ENCODE measurements at regions not wholly inside any gene's neighbourhood (a gene's known extent, or its start where the extent isn't known, plus 50 kb on each side); places are given as distances from the start of the nearest gene placed in this dataset.
"Not testable (repeated sequence)": the region's sequence is repeated elsewhere in the genome, so short reads cannot be mapped to it uniquely, and the experiment has no call there.

DNA sequence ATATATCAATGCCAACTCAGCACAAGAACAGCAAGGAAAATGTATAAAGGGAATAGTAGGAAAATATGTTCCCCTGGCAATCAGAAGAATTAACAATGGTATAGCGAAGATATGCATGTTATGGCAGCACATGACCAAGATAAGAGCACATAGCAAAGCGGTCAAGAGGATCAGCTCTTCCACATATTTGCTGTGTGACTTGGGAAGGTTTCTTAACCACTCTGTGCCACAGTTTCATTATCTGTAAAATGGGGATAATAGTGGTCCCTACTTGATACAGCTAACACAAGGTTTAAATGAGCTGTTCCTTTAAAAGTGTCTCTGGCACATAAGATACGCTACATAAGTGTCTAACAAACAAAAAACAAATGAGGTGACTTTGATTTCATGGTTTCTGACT lies 77.9 kb upstream of the PIP5K1B start:
- no peaks in the 10 kb centered on the region; the same call in 1 of the 2 replicates for H3K4me1 ChIP-seq
- no peak for DNase-seq (ENCODE audit: low spot score in 2 of 2)
- in situ Hi-C loops (cut with MboI; ENCODE audit: low sequenced_read_pairs): no loop called here
- H3K27me3 ChIP-seq (ENCODE audit: low read depth): peaks cover 3% of the 10 kb centered on the region; the same call in 1 of the 2 replicates
- H3K9me3 ChIP-seq: no peaks in the 10 kb centered on the region
- no peak overlapping the region for H3K4me3 ChIP-seq
- H3K36me3 ChIP-seq (replicated peaks): no peaks in the 10 kb centered on the region

DNA sequence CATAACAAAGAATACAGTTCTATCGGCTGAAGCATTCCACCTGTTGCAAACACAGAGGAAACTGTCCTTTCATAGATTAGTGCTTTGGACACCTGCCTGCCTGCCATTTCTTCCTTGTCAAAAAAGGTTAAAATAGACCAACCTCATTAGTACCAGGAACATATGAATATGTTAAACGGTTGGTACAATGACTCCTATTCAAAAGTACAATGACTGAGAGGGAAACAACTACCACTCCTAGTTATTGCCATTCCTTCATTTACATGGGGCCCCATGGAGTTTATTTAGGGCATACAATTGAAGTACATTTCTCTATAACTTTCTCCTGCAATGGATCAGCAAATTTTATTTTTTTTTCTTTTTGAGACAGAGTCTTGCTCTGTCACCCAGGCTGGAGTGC lies 77.4 kb upstream of the PIP5K1B start:
- Histone ChIP-seq H3K4me1 (no peaks in the 10 kb centered on the region; the same call in 1 of the 2 replicates), H3K4me3 (no peak overlapping the region), H3K9me3 (no peaks in the 10 kb centered on the region), H3K36me3 (replicated peaks) (no peaks in the 10 kb centered on the region), H3K27me3 (ENCODE audit: low read depth) (peaks cover 3% of the 10 kb centered on the region; the same call in 1 of the 2 replicates)
- DNase-seq (ENCODE audit: low spot score in 2 of 2): peak in 1 of 2 experiments; percentile 18
- in situ Hi-C loops (cut with MboI; ENCODE audit: low sequenced_read_pairs): no loop called here

DNA sequence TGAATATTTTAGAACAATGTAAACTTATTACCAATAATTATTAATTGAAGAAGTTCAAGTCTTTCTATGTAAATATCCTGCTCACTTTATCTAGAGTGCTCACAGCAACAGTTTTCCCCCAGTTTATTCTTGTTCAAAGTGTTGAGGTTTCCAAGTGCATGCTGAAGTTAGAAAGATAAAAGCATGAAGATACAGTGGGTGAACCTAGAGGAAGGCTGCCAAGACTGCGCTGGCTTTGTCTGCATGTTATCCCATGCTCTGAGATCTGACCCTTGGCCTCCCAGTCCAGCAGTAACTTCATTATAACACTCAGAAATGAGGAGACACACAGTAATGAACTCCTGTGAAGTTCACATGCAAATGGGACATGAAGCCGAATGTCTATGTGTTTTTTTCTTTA lies 76.0 kb upstream of the PIP5K1B start:
- H3K36me3 ChIP-seq (replicated peaks): no peaks in the 10 kb centered on the region
- H3K4me3 ChIP-seq: no peak overlapping the region
- in situ Hi-C loops (cut with MboI; ENCODE audit: low sequenced_read_pairs): no loop called here
- H3K4me1 ChIP-seq: no peaks in the 10 kb centered on the region; the same call in 1 of the 2 replicates
- H3K9me3 ChIP-seq: no peaks in the 10 kb centered on the region
- DNase-seq (ENCODE audit: low spot score in 2 of 2): no peak
- peaks cover 3% of the 10 kb centered on the region; the same call in 1 of the 2 replicates for H3K27me3 ChIP-seq (ENCODE audit: low read depth)

DNA sequence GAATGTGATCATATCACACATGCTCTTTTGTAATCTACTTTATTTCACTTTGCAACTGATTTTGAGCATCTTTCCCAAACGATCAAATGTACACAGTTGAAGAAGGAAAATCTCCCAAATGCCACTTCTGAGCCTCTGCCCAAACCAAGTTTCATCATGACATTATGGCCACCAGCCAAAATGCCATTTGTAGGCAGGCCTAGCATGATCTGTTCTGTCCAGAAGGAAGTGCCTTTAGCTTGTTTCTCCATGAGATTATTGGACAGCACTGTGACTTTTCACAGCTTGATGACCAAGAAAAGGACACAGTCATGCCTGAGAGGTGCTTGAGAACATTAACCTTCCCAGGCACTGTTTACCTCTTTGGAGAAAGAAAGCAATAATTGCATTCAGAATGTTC lies 73.2 kb upstream of the PIP5K1B start:
- in situ Hi-C loops (cut with MboI; ENCODE audit: low sequenced_read_pairs): no loop called here
- Histone ChIP-seq H3K36me3 (replicated peaks) (no peaks in the 10 kb centered on the region), H3K4me3 (no peak overlapping the region), H3K27me3 (ENCODE audit: low read depth) (0 out of 2 replicates have a peak, but pooled peaks cover 3% of the 10 kb centered on the region), H3K9me3 (no peaks in the 10 kb centered on the region), H3K4me1 (no peaks in the 10 kb centered on the region; the same call in 1 of the 2 replicates)
- no peak for DNase-seq (ENCODE audit: low spot score in 2 of 2)

DNA sequence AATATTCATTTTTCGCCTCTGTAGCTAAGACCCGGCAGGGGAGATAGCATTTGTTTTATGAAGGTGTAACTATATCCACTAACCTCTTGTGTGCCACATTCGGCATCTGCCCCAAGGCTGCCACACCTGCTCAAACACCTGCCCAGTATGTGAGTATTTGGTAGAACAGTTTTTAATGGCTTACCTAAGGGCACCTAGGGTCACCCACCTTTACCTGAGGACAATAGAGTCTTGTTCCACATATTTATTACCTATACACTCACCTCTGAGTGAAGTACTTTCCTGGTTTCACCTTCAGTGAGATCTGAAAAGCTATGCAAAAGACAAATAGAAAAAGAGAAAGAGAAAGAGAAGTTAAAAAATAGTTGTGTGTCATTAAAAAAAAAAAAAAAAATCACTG lies 68.0 kb upstream of the PIP5K1B start:
- no peaks in the 10 kb centered on the region for H3K9me3 ChIP-seq
- H3K36me3 ChIP-seq (replicated peaks): no peaks in the 10 kb centered on the region
- H3K27me3 ChIP-seq (ENCODE audit: low read depth): 0 out of 2 replicates have a peak, but pooled peaks cover 2% of the 10 kb centered on the region
- H3K4me1 ChIP-seq: no peaks in the 10 kb centered on the region
- no peak for DNase-seq (ENCODE audit: low spot score in 2 of 2)
- in situ Hi-C loops (cut with MboI; ENCODE audit: low sequenced_read_pairs): no loop called here
- no peak overlapping the region for H3K4me3 ChIP-seq

DNA sequence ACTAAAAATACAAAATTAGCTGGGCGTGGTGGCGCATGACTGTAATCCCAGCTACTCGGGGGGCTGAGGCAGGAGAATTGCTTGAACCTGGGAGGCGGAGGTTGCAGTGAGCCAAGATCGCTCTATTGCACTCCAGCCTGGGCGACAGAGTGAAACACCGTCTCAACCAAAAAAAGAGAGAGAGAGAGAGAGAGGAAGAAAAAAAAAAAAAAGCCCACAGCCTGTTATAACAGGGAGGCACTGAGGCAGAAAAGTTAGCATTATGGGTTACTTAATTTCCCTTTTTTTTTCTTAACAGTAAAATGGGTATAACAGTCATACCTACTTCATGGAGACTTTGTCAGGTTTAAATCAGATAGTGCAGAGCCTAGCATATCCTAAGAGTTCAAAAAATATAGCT lies 65.8 kb upstream of the PIP5K1B start:
- DNase-seq (ENCODE audit: low spot score in 2 of 2); H3K4me3 ChIP-seq; H3K9me3 ChIP-seq; H3K27me3 ChIP-seq (ENCODE audit: low read depth); H3K4me1 ChIP-seq; in situ Hi-C loops (cut with MboI; ENCODE audit: low sequenced_read_pairs); H3K36me3 ChIP-seq (replicated peaks): not testable (repeated sequence)

DNA sequence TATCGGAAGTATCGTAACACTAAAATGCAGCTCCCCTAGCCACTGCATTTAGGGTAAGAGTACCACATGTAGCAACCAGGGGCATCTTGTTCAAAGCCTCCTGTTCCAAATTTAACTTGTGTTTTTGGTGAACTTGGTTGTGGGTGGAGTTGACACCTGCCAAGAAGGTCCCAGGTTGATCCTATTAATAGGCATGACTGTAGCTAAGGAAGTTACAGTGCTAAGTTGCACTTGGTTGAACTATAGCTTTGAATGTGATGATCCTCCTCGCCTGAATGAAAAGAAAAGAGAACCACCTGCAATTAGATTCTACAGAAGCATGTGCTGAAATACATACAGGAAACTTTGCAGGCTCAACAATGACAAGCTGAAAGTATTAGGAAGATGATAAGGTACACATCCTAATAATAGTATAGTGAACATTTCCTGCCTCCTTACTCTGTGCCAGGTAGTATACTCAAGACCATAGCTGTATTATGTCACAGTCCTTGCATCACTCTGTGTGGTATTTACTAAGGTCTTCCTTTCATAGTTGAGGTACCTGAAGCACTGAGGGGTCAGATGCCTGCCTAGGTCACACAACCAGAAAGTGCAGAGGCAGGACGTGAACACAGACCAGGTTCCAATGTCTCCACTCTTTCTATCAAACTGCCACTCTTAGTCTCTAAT lies 64.5 kb upstream of the PIP5K1B start:
- no peaks in the 10 kb centered on the region for H3K36me3 ChIP-seq (replicated peaks)
- H3K4me3 ChIP-seq: no peak overlapping the region
- H3K9me3 ChIP-seq: no peaks in the 10 kb centered on the region
- in situ Hi-C loops (cut with MboI; ENCODE audit: low sequenced_read_pairs): no loop called here
- no peak for DNase-seq (ENCODE audit: low spot score in 2 of 2)
- no peaks in the 10 kb centered on the region for H3K4me1 ChIP-seq
- 0 out of 2 replicates have a peak, but pooled peaks cover 2% of the 10 kb centered on the region for H3K27me3 ChIP-seq (ENCODE audit: low read depth)

DNA sequence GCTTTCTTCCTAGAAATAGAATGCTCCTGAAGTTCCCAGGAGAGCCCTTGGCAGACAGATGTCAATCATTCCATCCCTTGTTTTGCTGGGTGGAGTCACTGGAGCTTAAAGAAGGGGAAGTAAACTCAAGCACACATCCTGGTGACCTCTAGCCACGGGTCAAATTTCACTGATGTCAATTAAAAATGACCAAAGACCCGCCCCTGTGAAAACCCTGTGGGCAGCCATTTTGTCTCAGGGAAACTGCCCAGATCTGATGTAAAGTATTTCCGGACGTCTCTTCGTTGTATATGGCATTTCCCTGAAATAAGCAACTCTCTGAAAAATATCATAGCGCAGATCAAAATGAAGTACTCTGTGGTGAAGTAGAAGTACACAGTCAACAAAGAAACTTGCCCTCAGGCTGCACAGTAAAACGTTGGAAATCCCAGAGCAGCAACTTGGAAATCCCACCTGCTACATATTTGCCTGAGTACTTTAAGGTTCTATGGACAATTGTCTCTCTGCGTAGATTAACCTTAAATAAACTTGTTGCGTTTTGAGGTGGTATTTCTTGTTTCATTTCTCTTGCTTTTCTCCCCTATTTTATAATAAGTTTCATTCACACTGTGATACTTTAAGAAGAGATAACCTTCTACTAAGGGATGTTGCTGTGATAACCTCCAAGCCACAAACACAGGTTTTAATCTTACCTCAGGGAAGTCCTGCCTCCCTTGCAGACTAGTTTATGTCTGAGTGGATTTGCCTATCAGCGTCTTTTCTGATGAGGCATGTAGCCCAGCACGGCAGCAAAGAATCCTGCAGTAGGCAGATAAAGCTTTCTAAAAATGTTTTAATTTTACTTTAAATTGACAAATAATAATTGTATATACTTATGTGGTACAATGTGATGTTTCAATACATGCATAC lies 60.9 kb upstream of the PIP5K1B start:
- H3K36me3 ChIP-seq (replicated peaks): no peaks in the 10 kb centered on the region
- no peak for DNase-seq (ENCODE audit: low spot score in 2 of 2)
- H3K9me3 ChIP-seq: no peaks in the 10 kb centered on the region
- H3K4me1 ChIP-seq: no peaks in the 10 kb centered on the region
- H3K27me3 ChIP-seq (ENCODE audit: low read depth): no peaks in the 10 kb centered on the region
- in situ Hi-C loops (cut with MboI; ENCODE audit: low sequenced_read_pairs): no loop called here
- no peak overlapping the region for H3K4me3 ChIP-seq

DNA sequence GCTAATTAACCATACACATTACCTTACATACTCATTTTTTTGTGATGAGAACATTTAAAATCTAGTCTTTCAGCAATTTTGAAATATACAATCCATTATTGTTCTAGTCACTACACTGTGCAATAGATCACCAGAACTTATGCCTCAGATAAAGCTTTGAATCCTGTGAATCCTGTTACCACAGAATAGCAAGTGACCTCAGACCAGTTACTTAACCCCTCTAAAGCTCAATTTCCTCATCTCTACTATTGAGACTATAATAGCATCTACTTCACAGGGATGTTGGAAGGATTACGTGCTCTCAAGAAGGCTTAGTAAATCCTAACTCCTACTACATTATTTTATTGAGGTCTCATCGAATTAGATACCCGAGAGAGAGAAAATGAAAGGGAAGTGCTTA lies 60.2 kb upstream of the PIP5K1B start:
- no peak overlapping the region for H3K4me3 ChIP-seq
- no peak for DNase-seq (ENCODE audit: low spot score in 2 of 2)

DNA sequence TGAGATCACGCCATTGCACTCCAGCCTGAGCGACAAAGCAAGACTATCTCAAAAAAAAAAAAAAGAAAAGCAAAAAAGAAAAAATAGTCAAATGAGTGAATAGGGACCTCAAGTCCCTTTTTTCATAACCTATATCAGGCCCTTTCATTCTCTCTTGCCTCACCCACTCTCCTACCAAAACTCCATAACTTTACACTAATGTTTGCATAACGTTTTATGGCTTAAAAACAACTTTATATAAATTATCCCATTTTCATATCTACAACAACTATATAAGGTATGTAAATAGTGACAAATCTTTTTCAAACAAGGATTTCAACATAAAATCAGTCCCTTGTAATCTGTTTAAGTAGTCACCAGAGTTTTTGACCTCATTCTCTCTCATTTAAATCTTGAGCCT lies 56.9 kb upstream of the PIP5K1B start:
- DNase-seq (ENCODE audit: low spot score in 2 of 2): no peak
- in situ Hi-C loops (cut with MboI; ENCODE audit: low sequenced_read_pairs): no loop called here
- Histone ChIP-seq H3K27me3 (ENCODE audit: low read depth) (no peaks in the 10 kb centered on the region), H3K9me3 (no peaks in the 10 kb centered on the region), H3K4me3 (no peak overlapping the region), H3K36me3 (replicated peaks) (no peaks in the 10 kb centered on the region), H3K4me1 (no peaks in the 10 kb centered on the region)

More for the DNA sequence above, 60.2 kb upstream of the PIP5K1B start:
- H3K4me1 ChIP-seq: no peaks in the 10 kb centered on the region
- no peaks in the 10 kb centered on the region for H3K27me3 ChIP-seq (ENCODE audit: low read depth)
- H3K36me3 ChIP-seq (replicated peaks): no peaks in the 10 kb centered on the region
- no peaks in the 10 kb centered on the region for H3K9me3 ChIP-seq
- in situ Hi-C loops (cut with MboI; ENCODE audit: low sequenced_read_pairs): no loop called here

DNA sequence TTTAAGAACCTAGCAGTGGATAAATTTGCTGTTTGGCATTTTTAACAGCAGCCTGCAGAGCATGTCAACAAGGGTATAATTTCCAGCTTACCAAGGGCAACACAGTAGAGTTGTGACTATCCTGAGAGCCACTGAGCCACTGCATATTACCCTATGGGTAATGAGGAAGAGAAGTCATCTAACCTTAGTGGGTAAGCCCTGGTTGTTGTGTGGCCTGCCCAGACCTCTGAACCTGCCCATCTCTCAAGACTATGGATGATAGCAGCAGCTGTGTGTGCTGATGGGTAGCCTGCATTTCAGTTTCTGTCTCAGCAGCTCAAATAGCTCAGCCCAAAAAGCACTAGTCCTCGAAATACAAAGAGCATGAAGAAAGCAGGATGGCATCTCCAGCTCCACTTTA lies 56.1 kb upstream of the PIP5K1B start:
- peaks cover under 1% of the 10 kb centered on the region; the same call in 1 of the 2 replicates for H3K27me3 ChIP-seq (ENCODE audit: low read depth)
- in situ Hi-C loops (cut with MboI; ENCODE audit: low sequenced_read_pairs): no loop called here
- no peak for DNase-seq (ENCODE audit: low spot score in 2 of 2)

DNA sequence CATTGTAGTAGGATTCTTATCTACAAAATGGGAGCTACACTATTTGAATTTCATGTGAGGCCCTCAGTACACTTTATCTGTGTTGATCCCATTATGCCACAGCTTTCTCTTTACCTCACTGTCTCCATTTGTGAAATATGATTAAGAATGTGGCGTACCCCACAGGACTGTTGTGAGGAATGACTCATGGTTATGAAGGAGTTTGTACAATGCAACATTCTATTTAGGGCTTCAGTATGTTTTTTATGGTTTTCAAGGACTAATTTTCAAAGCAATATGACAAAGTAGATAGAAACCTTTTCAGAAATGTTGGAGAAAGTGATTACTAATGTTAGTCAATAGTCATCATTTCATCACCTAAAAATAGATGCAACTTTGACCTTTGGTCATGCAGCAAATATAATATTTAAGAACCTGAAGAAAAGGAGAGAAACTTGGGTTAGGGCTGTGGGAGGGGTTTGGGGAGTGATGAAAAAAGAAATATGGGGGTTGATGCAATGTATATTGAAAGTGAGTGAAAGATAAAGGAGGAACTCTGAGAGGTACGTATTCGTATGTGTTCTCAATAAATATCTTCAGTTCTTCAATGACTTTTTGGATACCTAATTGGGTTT lies 53.7 kb upstream of the PIP5K1B start:
- Histone ChIP-seq H3K4me3 (no peak overlapping the region), H3K27me3 (ENCODE audit: low read depth) (peaks cover 4% of the 10 kb centered on the region), H3K36me3 (replicated peaks) (no peaks in the 10 kb centered on the region), H3K4me1 (no peaks in the 10 kb centered on the region), H3K9me3 (no peaks in the 10 kb centered on the region)
- no peak for DNase-seq (ENCODE audit: low spot score in 2 of 2)
- in situ Hi-C loops (cut with MboI; ENCODE audit: low sequenced_read_pairs): no loop called here

More for the DNA sequence above, 56.1 kb upstream of the PIP5K1B start:
- H3K36me3 ChIP-seq (replicated peaks): no peaks in the 10 kb centered on the region
- H3K9me3 ChIP-seq: no peaks in the 10 kb centered on the region
- H3K4me3 ChIP-seq: no peak overlapping the region
- no peaks in the 10 kb centered on the region for H3K4me1 ChIP-seq

DNA sequence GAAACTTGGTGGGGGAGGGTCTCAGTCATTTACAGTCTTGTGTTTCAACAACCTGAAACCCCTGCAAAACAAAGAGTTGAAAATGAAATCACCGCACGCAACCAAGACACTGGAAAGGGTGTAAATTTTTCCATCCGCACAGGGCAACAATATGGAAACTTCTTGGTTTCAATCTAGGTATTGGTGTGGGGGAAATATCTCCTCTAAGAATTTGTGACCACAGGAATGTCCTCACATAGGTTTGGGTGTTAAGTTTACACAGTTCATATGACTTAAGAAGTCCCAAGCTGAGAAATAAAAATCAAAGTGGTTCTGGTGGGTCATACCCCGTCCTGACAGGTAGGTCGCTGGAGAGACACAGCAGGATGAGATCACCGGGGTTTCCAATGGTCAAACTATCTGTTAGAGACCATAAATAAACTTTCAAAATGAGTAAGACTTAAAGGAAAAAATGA lies 51.9 kb upstream of the PIP5K1B start:
- Histone ChIP-seq H3K27me3 (ENCODE audit: low read depth) (peaks cover 4% of the 10 kb centered on the region), H3K36me3 (replicated peaks) (no peaks in the 10 kb centered on the region), H3K4me1 (no peaks in the 10 kb centered on the region), H3K4me3 (no peak overlapping the region), H3K9me3 (no peaks in the 10 kb centered on the region)
- in situ Hi-C loops (cut with MboI; ENCODE audit: low sequenced_read_pairs): no loop called here
- no peak for DNase-seq (ENCODE audit: low spot score in 2 of 2)

DNA sequence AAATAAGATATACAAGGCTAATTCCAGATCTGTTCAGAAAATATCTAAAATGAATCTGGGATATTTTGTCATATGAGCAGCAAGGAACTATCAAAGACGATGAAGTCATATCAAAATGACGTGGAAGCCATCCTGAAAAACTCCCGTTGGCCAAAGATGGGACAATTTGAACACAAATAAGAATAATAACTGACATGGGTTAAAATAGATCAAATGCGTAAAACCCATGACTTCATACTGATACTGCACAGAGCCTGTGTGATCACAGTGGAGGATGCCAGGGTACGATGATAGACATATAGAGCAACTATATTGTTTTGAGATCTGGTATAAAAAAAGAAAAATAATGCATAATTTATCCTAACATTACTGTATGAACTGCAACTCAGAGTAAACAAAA lies 51.0 kb upstream of the PIP5K1B start:
- Histone ChIP-seq H3K4me1 (no peaks in the 10 kb centered on the region), H3K9me3 (no peaks in the 10 kb centered on the region), H3K27me3 (ENCODE audit: low read depth) (peaks cover 4% of the 10 kb centered on the region), H3K4me3 (no peak overlapping the region), H3K36me3 (replicated peaks) (no peaks in the 10 kb centered on the region)
- in situ Hi-C loops (cut with MboI; ENCODE audit: low sequenced_read_pairs): no loop called here
- DNase-seq (ENCODE audit: low spot score in 2 of 2): no peak
